BE2C (cell line): ENCODE measurements at regions not wholly inside any gene's neighbourhood (a gene's known extent, or its start where the extent isn't known, plus 50 kb on each side); places are given as distances from the start of the nearest gene placed in this dataset.

Experiments
- DNase-seq: peaks from one replicate; pipeline ENCODE4 v3.0.0-alpha.2; 2020
- H3K27me3 ChIP-seq: fragments of 250-450 bp; sonication (Bioruptor Pico); 2 replicates; pipeline ENCODE4 v1.5.1; 2020; ENCODE audit warnings: mild to moderate bottlenecking
- H3K36me3 ChIP-seq: fragments of 250-450 bp; sonication (Bioruptor Pico); 2 replicates; pipeline ENCODE4 v1.5.1; 2020; ENCODE audit warnings: mild to moderate bottlenecking
- H3K4me1 ChIP-seq: fragments of 250-450 bp; sonication (Bioruptor Pico); 2 replicates; pipeline ENCODE4 v1.5.1; 2020
- H3K4me3 ChIP-seq: 2 replicates; pipeline ENCODE4 v1.5.1; 2011; ENCODE audit warnings: low read depth, low read length
- H3K9me3 ChIP-seq: fragments of 250-450 bp; sonication (Bioruptor Pico); 2 replicates; pipeline ENCODE4 v1.5.1; 2020
- TF ChIP-seq, protein P1 (sequence below): IDR thresholded peaks from 2 replicates; pipeline ENCODE4 v1.5.1; 2012; ENCODE audit warnings: mild to moderate bottlenecking, low read depth, low read length

GRCh38 chrX:39462835-39463234 lies 634.9 kb downstream of the BCOR start:
- Histone ChIP-seq H3K4me3 (no peak overlapping the region), H3K4me1 (no peaks in the 10 kb centered on the region), H3K9me3 (no peaks in the 10 kb centered on the region), H3K27me3 (no peaks in the 10 kb centered on the region), H3K36me3 (no peaks in the 10 kb centered on the region)
- no peak for DNase-seq
- TF ChIP-seq, protein P1, sequence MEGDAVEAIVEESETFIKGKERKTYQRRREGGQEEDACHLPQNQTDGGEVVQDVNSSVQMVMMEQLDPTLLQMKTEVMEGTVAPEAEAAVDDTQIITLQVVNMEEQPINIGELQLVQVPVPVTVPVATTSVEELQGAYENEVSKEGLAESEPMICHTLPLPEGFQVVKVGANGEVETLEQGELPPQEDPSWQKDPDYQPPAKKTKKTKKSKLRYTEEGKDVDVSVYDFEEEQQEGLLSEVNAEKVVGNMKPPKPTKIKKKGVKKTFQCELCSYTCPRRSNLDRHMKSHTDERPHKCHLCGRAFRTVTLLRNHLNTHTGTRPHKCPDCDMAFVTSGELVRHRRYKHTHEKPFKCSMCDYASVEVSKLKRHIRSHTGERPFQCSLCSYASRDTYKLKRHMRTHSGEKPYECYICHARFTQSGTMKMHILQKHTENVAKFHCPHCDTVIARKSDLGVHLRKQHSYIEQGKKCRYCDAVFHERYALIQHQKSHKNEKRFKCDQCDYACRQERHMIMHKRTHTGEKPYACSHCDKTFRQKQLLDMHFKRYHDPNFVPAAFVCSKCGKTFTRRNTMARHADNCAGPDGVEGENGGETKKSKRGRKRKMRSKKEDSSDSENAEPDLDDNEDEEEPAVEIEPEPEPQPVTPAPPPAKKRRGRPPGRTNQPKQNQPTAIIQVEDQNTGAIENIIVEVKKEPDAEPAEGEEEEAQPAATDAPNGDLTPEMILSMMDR, result no peak

DNA sequence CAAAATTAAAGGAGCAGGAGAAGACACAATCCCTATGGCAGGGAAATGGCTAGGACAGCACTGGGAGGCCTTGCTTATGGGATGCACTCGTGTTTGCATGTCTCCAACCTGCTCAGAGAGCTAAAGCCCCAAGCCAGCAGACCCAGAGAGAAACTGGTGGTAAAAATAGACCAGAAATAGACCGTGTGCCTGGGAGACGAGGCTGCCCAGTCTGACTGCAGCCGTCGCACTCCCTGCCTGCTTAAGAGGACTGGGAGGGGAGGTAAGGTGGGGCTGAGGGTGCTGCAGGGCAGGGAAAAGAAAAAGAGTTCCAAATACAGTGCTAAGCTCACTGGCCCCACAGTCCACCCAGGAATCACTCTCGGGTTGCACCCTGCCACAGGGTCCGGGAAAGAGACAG lies 633.5 kb downstream of the BCOR start:
- TF ChIP-seq, protein P1, result no peak
- H3K27me3 ChIP-seq, result no peaks in the 10 kb centered on the region
- no peaks in the 10 kb centered on the region for H3K4me1 ChIP-seq
- no peaks in the 10 kb centered on the region for H3K36me3 ChIP-seq
- H3K9me3 ChIP-seq, result no peaks in the 10 kb centered on the region
- H3K4me3 ChIP-seq, result no peak overlapping the region
- DNase-seq, result no peak

GRCh38 chrX:39465467-39465866 lies 632.3 kb downstream of the BCOR start:
- no peak overlapping the region for H3K4me3 ChIP-seq
- H3K27me3 ChIP-seq, result no peaks in the 10 kb centered on the region
- TF ChIP-seq, protein P1, result no peak
- H3K9me3 ChIP-seq, result no peaks in the 10 kb centered on the region
- no peak for DNase-seq
- H3K4me1 ChIP-seq, result no peaks in the 10 kb centered on the region
- H3K36me3 ChIP-seq, result no peaks in the 10 kb centered on the region

GRCh38 chrX:39465906-39466305 lies 631.9 kb downstream of the BCOR start:
- Histone ChIP-seq H3K4me1 (no peaks in the 10 kb centered on the region), H3K9me3 (no peaks in the 10 kb centered on the region), H3K27me3 (no peaks in the 10 kb centered on the region), H3K36me3 (no peaks in the 10 kb centered on the region), H3K4me3 (no peak overlapping the region)
- TF ChIP-seq, protein P1, result no peak
- no peak for DNase-seq

GRCh38 chrX:39469126-39469525 lies 628.6 kb downstream of the BCOR start:
- DNase-seq, result no peak
- Histone ChIP-seq H3K27me3 (no peaks in the 10 kb centered on the region), H3K4me1 (no peaks in the 10 kb centered on the region), H3K4me3 (no peak overlapping the region), H3K9me3 (no peaks in the 10 kb centered on the region), H3K36me3 (no peaks in the 10 kb centered on the region)
- TF ChIP-seq, protein P1, result no peak

DNA sequence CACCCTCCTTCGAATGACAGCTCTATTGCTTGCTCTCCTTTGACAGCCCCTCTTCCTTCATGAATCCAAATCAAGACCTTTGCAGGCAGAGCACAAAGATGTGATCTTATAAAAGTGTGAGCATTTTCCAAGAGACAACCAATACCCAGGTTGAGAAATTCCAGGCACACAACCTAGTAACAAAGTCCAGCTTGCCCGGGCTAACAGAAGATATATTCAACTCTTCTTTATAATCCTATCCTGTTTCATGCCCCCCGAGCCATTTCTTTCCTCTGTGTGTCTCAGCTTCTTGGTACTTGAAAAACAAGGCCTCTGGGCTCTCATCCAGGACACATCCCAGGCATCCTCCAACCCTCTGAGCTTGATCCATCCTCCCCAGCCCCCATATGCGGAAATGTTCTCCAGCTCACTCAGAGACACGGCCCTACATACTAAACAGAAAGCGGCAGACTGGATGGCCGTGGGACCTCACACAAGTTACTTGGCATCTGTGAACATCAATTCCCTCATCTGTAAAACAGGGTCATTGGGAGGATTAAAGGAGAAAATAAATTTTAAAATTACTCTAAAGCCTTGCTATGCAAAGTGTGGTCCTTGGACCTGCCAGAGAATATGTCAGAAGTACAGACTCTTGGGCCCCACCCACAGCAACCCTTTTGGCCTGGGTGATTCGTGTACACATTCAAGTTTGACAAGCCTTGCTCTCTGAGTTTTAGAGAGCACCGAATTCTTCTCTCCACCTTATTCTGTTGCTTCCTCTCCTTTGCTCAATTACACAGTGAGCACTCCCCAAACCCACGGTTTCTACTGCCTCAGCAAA lies 627.0 kb downstream of the BCOR start:
- TF ChIP-seq, protein P1, result no peak
- DNase-seq, result no peak
- Histone ChIP-seq H3K9me3 (no peaks in the 10 kb centered on the region), H3K27me3 (no peaks in the 10 kb centered on the region), H3K4me1 (no peaks in the 10 kb centered on the region), H3K4me3 (no peak overlapping the region), H3K36me3 (no peaks in the 10 kb centered on the region)
